Uterus (tissue), 2 donors: ENCODE measurements at regions not wholly inside any gene's neighbourhood (a gene's known extent, or its start where the extent isn't known, plus 50 kb on each side); places are given as distances from the start of the nearest gene placed in this dataset.

Experiments used
- POLR2A ChIP-seq, 2 donors: fragments of 450-650 bp; IDR thresholded peaks; one replicate each; pipeline ENCODE4 v1.6.1; 2016; ENCODE audit warnings: antibody characterized with exemption in 2 of 2, mild to moderate bottlenecking in 1 of 2, moderate library complexity in 1 of 2
- TF ChIP-seq, protein P1 (sequence below), 4 experiments: fragments of 200-600 bp in 2 of 4; fragments of 450-650 bp in 2 of 4; sonication (generic) in 2 of 4; IDR thresholded peaks; one replicate each; pipeline ENCODE4 v1.5.1; 2016 to 2019; ENCODE audit warnings: antibody characterized with exemption in 4 of 4, mild to moderate bottlenecking in 2 of 4, moderate library complexity in 1 of 4

DNA sequence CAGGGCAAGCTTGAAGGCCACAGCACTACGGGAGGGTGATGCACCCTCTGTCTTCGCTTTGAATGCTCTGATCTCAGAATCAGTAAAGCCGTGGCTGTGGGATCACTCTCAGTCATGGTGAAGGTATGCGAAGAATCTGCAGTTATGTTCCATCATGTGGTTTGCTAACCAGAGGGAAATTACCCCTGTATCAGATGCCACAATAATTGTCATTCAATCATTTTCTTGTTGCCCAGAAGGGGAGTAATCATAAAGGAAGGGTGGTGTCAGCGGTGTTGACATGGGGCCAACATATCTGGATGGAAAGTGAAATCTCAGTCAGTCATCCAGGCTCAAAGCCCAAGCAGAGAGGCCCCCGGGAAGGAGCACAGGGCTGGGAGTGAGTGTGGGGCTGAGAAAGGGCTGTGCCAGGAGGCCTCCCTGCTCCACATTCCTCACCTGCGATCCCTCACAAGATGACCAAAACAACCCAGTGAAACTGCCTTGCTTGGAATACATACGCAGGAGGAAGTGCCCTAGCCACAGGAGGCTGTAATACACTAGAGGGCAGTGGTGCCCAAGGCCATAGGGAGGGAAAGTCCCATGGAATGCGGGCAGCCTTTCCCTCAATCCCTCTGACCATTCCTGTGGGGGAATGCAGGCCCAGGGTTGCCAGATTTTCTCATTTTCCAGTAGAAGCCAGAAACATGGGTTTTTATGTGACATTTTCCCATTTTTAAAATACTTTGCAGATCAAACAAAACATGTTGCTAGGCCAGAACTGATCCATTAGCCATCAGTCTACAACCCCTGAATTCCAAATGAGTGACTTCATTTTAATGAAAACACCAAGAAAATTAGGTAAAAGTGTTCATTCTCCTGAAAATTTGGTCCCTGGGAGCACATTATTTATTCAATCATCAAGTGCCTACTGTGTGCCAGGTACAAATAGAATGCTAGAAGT lies 95.7 kb upstream of the VANGL1 start:
- TF ChIP-seq, protein P1, sequence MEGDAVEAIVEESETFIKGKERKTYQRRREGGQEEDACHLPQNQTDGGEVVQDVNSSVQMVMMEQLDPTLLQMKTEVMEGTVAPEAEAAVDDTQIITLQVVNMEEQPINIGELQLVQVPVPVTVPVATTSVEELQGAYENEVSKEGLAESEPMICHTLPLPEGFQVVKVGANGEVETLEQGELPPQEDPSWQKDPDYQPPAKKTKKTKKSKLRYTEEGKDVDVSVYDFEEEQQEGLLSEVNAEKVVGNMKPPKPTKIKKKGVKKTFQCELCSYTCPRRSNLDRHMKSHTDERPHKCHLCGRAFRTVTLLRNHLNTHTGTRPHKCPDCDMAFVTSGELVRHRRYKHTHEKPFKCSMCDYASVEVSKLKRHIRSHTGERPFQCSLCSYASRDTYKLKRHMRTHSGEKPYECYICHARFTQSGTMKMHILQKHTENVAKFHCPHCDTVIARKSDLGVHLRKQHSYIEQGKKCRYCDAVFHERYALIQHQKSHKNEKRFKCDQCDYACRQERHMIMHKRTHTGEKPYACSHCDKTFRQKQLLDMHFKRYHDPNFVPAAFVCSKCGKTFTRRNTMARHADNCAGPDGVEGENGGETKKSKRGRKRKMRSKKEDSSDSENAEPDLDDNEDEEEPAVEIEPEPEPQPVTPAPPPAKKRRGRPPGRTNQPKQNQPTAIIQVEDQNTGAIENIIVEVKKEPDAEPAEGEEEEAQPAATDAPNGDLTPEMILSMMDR (IDR thresholded peaks at IDR 0.05), result peak; percentile 19 to 44 (median 35)
- no peak for TF ChIP-seq POLR2A (IDR thresholded peaks at IDR 0.05)
